Effector memory CD4-positive, alpha-beta T cell (primary cell): ENCODE measurements at regions not wholly inside any gene's neighbourhood (a gene's known extent, or its start where the extent isn't known, plus 50 kb on each side); places are given as distances from the start of the nearest gene placed in this dataset.
"Not testable (repeated sequence)": the region's sequence is repeated elsewhere in the genome, so short reads cannot be mapped to it uniquely, and the experiment has no call there.

Experiments
- DNase-seq, 3 donors: peaks; one replicate each; pipeline ENCODE4 v3.0.0-alpha.2; 2020
- H3K27ac ChIP-seq: 2 replicates; pipeline ENCODE4 v1.7.0; 2013; ENCODE audit warnings: mild to moderate bottlenecking, low read length, moderate library complexity; ENCODE audit not compliant: insufficient read depth, poor library complexity, severe bottlenecking
- H3K27me3 ChIP-seq: replicated peaks from 2 replicates; pipeline ENCODE4 v1.7.0; 2013; ENCODE audit warnings: mild to moderate bottlenecking, low read length; ENCODE audit not compliant: insufficient read depth, control insufficient read depth, poor library complexity, severe bottlenecking
- H3K36me3 ChIP-seq: 2 replicates; pipeline ENCODE4 v1.7.0; 2013; ENCODE audit warnings: mild to moderate bottlenecking, low read length, moderate library complexity; ENCODE audit not compliant: control insufficient read depth, insufficient read depth
- H3K4me1 ChIP-seq: 2 replicates; pipeline ENCODE4 v1.7.0; 2013; ENCODE audit warnings: low read length, mild to moderate bottlenecking; ENCODE audit not compliant: control insufficient read depth, insufficient read depth, poor library complexity, severe bottlenecking
- H3K4me3 ChIP-seq: 2 replicates; pipeline ENCODE4 v1.7.0; 2013; ENCODE audit warnings: low read length, low read depth, mild to moderate bottlenecking; ENCODE audit not compliant: insufficient read depth, poor library complexity, severe bottlenecking
- H3K9me3 ChIP-seq: 2 replicates; pipeline ENCODE4 v1.7.0; 2013; ENCODE audit warnings: mild to moderate bottlenecking, low read length, moderate library complexity; ENCODE audit not compliant: control insufficient read depth

DNA sequence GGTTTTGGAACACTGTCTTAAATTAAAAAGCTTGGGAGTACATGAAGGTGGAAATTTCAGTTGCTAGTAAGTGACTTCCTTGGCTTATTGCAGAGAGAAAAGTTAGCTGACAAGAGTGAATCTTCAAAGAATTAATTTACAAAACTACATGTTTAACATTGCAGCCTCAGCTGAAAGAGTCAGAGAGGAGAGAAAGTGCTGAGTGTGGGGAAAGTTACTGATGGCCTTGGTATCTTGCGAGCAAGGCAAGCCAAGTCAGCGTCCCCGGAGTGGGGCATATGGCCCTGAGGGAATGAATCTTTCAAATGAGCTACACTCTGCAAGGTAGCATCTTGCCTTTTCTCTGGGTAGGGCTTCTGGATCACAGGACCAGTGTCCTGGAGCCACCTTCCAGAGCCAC is 131.3 kb downstream of the LPIN1 start:
- Histone ChIP-seq H3K27ac (no peak overlapping the region), H3K9me3 (no peaks in the 10 kb centered on the region), H3K27me3 (no peaks in the 10 kb centered on the region), H3K4me1 (no peaks in the 10 kb centered on the region), H3K36me3 (no peaks in the 10 kb centered on the region), H3K4me3 (no peak overlapping the region)
- no peak for DNase-seq

DNA sequence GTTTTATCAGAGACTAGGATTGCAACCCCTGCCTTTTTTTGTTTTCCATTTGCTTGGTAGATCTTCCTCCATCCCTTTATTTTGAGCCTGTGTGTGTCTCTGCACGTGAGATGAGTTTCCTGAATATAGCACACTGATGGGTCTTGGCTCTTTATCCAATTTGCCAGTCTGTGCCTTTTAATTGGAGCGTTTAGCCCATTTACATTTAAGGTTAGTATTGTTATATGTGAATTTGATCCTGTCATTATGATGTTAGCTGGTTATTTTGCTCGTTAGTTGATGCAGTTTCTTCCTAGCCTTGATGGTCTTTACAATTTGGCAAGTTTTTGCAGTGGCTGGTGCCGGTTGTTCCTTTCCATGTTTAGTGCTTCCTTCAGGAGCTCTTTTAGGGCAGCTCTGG is 138.8 kb downstream of the LPIN1 start:
- not testable (repeated sequence) for H3K4me3 ChIP-seq, H3K36me3 ChIP-seq, H3K9me3 ChIP-seq, H3K27me3 ChIP-seq, DNase-seq, H3K4me1 ChIP-seq, H3K27ac ChIP-seq

DNA sequence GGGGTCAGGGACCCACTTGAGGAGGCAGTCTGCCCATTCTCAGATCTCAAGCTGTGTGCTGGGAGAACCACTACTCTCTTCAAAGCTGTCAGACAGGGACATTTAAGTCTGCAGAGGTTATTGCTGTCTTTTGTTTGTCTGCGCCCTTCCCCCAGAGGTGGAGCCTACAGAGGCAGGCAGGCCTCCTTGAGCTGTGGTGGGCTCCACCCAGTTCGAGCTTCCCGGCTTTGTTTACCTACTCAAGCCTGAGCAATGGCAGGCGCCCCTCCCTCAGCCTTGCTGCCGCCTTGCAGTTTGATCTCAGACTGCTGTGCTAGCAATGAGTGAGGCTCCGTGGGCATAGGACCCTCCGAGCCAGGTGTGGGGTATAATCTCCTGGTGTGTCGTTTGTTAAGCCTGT is 140.5 kb downstream of the LPIN1 start:
- H3K36me3 ChIP-seq, DNase-seq, H3K27me3 ChIP-seq, H3K4me3 ChIP-seq, H3K27ac ChIP-seq, H3K9me3 ChIP-seq, H3K4me1 ChIP-seq: not testable (repeated sequence)

DNA sequence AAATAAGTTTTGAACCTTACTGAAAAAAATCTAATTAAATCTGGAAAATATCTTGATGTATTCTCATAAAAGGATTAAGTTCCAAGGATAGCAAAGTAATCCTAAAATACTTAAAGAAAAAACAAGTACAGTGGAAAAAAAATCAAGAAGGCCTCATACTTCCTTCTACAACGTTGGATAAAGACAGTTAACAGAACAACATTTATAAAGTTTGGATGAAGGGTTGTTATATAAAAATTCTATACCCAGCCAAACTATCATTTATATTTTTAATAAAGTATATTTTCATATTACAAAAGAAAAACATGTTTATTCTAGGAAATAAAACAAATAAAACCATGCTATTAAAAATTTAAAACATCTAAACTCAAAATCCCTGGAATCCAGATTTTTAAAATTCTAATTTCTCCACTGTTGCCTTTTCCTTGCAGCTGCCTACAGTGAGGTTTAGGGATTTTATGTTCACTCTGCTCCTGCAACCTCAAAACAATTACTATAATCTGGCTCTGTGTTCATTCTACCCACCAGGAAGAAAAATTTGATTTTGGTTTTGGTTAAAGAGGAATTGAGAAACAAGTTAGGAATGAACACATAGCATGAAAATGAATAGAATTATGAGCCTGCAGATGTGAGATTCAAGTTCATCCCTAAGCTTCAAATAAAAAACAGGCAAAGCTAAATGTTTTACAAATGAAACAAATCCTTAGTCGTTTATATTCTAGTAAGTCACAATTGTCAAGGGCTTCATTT is 142.8 kb downstream of the LPIN1 start:
- H3K27me3 ChIP-seq, result no peaks in the 10 kb centered on the region
- H3K4me3 ChIP-seq, result no peak overlapping the region
- no peak overlapping the region for H3K27ac ChIP-seq
- no peaks in the 10 kb centered on the region for H3K36me3 ChIP-seq
- H3K9me3 ChIP-seq, result no peaks in the 10 kb centered on the region
- no peak for DNase-seq
- no peaks in the 10 kb centered on the region for H3K4me1 ChIP-seq

DNA sequence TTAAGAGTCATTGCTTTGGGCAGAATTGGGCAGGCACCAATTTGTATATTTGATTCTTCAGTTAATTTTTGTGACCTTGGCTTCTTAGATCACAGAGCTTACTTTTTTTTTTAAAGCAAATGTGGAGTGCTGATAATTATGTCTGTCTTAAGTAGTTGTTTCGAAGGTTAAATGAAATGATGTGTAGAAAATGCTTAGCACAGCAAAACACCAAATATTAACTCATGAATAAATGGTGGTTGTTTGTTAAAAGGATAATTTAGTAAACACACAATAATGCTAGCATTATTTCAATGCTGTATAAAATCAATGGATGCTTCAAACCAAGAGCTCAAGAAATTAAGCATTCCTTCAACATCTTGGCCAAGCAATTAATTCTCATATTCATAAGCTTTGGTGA is 143.4 kb downstream of the LPIN1 start:
- DNase-seq, result no peak
- H3K4me3 ChIP-seq, result no peak overlapping the region
- H3K27ac ChIP-seq, result no peak overlapping the region
- H3K36me3 ChIP-seq, result no peaks in the 10 kb centered on the region
- no peaks in the 10 kb centered on the region for H3K9me3 ChIP-seq
- H3K27me3 ChIP-seq, result no peaks in the 10 kb centered on the region
- H3K4me1 ChIP-seq, result no peaks in the 10 kb centered on the region

DNA sequence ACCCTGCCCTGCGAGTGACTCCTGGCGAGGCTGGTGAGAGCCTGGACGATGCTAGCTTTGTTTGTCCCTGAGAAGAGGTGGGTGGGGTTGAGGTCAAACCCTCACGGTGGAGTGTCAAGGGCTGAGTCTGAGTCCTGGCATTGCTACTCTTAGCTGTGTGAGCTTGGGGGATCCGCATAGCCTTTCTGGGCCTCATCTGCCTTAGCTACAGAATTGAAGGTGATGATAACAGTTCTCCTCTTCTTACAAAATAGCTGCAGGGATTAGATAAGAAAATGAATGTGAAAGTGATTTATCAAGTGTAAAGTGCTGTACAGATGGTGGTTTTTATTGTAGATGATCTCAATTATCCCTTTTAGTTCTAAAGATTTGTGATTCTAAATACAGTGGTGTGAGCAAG is 144.6 kb downstream of the LPIN1 start:
- H3K27me3 ChIP-seq, result no peaks in the 10 kb centered on the region
- no peak overlapping the region for H3K27ac ChIP-seq
- H3K9me3 ChIP-seq, result no peaks in the 10 kb centered on the region
- no peaks in the 10 kb centered on the region for H3K4me1 ChIP-seq
- no peak overlapping the region for H3K4me3 ChIP-seq
- H3K36me3 ChIP-seq, result no peaks in the 10 kb centered on the region
- DNase-seq, result no peak

DNA sequence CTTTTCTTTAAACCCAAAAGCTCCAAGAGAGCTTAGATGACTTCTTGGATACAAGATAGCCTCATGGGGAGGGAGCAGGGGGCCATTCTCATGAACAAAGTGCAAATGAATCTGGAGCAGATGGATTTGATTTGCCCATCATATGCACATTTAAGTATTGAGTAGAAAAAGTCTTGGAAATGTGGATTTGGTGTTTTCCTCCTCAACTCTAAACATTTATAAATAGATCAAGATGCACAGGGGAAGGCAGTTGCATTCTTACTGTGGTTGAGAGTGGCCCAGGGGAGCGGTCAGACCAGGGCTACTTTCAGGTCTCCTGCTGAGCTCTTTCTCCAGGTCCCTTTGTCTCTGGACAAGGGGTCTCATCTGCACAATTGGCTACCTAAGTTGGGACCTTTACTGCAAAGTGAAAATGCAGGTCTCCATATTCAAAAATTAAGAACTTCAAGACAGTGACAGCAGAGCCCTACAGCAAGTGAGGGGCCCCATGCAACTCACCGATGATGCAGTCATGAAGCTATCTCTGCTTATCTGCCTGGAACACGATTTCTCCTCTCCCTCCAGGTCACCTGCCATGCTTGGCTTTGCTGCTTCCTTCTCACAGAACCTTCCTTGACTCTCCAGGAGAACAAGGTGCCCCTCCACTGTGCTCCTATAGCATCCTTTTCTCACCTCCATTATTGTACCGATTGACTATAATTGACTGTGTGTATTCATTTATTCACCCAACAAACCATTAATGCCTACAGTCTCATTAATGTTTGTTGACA is 145.4 kb downstream of the LPIN1 start:
- Histone ChIP-seq H3K4me1 (no peaks in the 10 kb centered on the region), H3K36me3 (no peaks in the 10 kb centered on the region), H3K27me3 (no peaks in the 10 kb centered on the region), H3K4me3 (no peak overlapping the region), H3K9me3 (no peaks in the 10 kb centered on the region), H3K27ac (no peak overlapping the region)
- DNase-seq, result no peak

DNA sequence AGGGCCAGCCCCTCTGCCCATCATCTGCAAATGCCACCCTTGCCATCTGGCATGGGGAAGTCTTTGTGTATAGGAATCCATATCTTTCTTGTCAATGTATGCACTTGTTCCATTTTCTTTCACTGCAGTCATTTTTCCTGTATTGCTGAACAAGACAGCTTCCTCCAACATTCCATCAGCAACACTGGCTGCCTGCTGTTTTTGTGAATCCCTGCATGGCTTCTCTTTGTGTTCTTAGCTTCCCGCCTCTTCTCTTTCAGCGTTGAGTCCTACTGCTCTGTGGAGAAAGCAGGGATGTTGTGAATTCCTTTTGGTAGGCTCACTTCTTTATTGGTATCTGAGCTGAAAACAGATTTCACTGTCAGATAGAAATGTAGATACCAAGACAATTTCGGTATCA is 150.0 kb downstream of the LPIN1 start:
- Histone ChIP-seq H3K36me3 (no peaks in the 10 kb centered on the region), H3K27me3 (no peaks in the 10 kb centered on the region), H3K4me1 (no peaks in the 10 kb centered on the region), H3K27ac (no peak overlapping the region), H3K9me3 (no peaks in the 10 kb centered on the region), H3K4me3 (no peak overlapping the region)
- no peak for DNase-seq

DNA sequence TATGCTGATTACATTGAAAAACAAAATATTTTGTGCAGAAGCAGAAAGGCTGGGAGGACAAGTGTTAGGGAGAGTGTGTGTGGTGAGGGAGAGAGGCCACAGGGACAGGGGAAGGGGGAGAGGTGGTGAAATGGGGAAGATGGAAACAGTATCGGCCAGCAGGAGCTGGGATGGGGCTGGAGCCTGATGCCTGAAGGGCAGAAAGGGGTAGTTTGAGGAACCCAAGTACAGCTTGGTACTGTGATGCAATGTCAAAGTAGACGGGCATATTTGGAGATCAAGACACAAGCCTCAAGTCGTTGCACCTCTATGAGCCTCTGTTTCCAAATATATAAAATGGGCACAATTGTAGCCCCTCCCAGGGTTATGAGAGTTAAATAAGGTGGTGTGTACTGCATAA is 152.1 kb downstream of the LPIN1 start:
- no peak overlapping the region for H3K4me3 ChIP-seq
- no peaks in the 10 kb centered on the region for H3K9me3 ChIP-seq
- DNase-seq, result no peak
- H3K27me3 ChIP-seq, result no peaks in the 10 kb centered on the region
- H3K4me1 ChIP-seq, result no peaks in the 10 kb centered on the region
- no peaks in the 10 kb centered on the region for H3K36me3 ChIP-seq
- H3K27ac ChIP-seq, result no peak overlapping the region

DNA sequence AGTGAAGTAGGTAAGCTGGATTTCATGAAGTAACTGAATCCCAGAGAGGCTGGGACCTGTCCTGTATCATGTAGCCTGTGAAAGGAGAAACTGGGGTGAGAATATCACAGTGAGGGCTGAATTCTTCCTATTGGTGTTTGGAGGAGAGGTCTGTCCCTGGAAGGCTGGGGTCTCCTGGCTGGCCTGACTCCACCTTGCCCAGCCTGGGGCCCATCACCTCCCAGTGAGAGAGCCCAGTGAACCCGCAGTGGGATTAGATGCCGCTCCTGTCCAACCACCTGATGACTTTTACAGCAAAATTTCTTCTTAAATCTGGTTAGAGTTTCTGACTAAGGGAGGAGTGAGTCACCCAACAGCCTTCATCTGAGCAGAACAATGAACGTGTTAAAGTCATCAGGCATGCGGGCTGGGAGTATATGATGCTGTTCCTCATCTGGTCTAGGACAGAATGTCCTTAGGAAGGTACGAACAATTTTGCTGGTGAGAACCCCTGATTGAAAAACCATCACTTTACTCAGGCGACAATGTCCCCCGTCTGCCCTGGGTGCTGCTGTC is 152.9 kb downstream of the LPIN1 start:
- Histone ChIP-seq H3K4me1 (no peaks in the 10 kb centered on the region), H3K27ac (no peak overlapping the region), H3K4me3 (no peak overlapping the region), H3K9me3 (no peaks in the 10 kb centered on the region), H3K27me3 (no peaks in the 10 kb centered on the region), H3K36me3 (no peaks in the 10 kb centered on the region)
- no peak for DNase-seq
